ENCODE measurements at regions not wholly inside any gene's neighbourhood (a gene's known extent, or its start where the extent isn't known, plus 50 kb on each side); places are given as distances from the start of the nearest gene placed in this dataset.
"Not testable (repeated sequence)": the region's sequence is repeated elsewhere in the genome, so short reads cannot be mapped to it uniquely, and the experiment has no call there.

GRCh38 chr5:154593796-154594195, 115.8 kb upstream of the HAND1 start:
- TF ChIP-seq CTCF (IDR thresholded peaks at IDR 0.05; ENCODE audit: control extremely low read depth, extremely low read depth, low read depth, missing control alignments): no peak
- DNase-seq (ENCODE audit: extremely low spot score): no peak
- ChIA-PET POLR2A (no interaction called here), CTCF (no interaction called here)

DNA sequence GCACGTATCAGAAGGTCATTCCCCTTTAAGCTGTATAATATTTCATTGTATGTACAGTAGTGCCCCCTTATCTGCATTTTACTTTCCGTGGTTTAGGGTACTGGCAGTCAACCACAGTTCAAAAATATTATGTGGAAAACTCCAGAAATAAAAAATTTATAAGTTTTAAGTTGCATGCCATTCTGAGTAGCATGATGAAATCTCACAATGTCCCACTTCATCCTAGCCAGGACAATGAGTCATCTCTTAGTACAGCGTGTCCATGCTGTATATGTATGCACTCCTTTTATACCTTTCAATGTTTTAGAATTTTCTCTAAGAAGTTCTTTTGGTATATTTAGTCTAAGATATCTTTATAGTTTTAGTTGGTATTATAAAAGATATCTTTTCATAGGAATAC, 115.0 kb upstream of the HAND1 start:
- CTCF ChIA-PET: no interaction called here
- no peak for DNase-seq (ENCODE audit: extremely low spot score)

GRCh38 chr5:154590093-154590724, 112.2 kb upstream of the HAND1 start:
- no peak for DNase-seq (ENCODE audit: extremely low spot score)
- CTCF ChIA-PET: no interaction called here
- no peak for TF ChIP-seq CTCF (IDR thresholded peaks at IDR 0.05; ENCODE audit: control extremely low read depth, extremely low read depth, low read depth, missing control alignments)

More for the DNA sequence above, 115.0 kb upstream of the HAND1 start:
- no peak for TF ChIP-seq CTCF (IDR thresholded peaks at IDR 0.05; ENCODE audit: control extremely low read depth, extremely low read depth, low read depth, missing control alignments)
- POLR2A ChIA-PET: no interaction called here

GRCh38 chr5:154589511-154589910, 111.5 kb upstream of the HAND1 start:
- POLR2A ChIA-PET: no interaction called here
- no peak for TF ChIP-seq CTCF (IDR thresholded peaks at IDR 0.05; ENCODE audit: control extremely low read depth, extremely low read depth, low read depth, missing control alignments)
- no peak for DNase-seq (ENCODE audit: extremely low spot score)
- CTCF ChIA-PET: interaction anchor here (0.9 to 1.0 kb wide), 2 partner anchors 13 to 121 kb away, joined by 3 to 4 read pairs; no protein-coding TSS in a partner anchor

More at GRCh38 chr5:154590093-154590724, 112.2 kb upstream of the HAND1 start:
- POLR2A ChIA-PET: no interaction called here

DNA sequence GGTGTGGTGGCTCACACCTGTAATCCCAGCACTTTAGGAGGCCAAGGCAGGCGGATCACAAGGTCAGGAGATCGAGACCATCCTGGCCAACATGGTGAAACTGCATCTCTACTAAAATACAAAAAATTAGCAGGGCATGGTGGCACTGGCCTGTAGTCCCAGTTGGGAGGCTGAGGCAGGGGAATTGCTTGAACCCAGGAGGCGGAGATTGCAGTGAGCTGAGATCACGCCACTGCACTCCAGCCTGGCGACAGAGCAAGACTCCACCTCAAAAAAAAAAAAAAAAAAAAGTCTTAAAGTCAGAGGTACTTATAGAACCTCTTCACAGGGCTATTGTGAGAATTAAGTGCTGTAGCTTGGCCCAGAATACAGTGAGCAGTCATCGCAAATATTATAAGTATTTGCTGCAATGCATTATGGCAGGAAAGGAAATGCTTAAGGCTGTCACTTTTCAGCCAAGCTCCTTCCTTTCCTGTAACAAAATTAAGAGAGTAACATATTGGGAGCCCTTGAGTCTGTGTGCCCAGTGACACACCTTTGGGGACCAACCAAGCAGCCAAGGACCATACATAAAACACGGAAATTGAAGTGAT, 110.9 kb upstream of the HAND1 start:
- POLR2A ChIA-PET; DNase-seq (ENCODE audit: extremely low spot score): not testable (repeated sequence)
- CTCF ChIA-PET: interaction anchor here (0.9 to 1.0 kb wide), 2 partner anchors 13 to 121 kb away, joined by 3 to 4 read pairs; no protein-coding TSS in a partner anchor

GRCh38 chr5:154588091-154588774, 110.2 kb upstream of the HAND1 start:
- ChIA-PET CTCF (interaction anchor here (0.8 to 1.0 kb wide), 3 partner anchors 12 to 120 kb away, joined by 3 to 4 read pairs (median 3); no protein-coding TSS in a partner anchor), POLR2A (no interaction called here)
- TF ChIP-seq CTCF (IDR thresholded peaks at IDR 0.05; ENCODE audit: control extremely low read depth, extremely low read depth, low read depth, missing control alignments): no peak
- DNase-seq (ENCODE audit: extremely low spot score): no peak
